GM19438 (cell line): ENCODE measurements at regions not wholly inside any gene's neighbourhood (a gene's known extent, or its start where the extent isn't known, plus 50 kb on each side); places are given as distances from the start of the nearest gene placed in this dataset.

Experiments used
- ATAC-seq: cut with Tn5 transposase; IDR thresholded peaks from one replicate; pipeline ENCODE4 v1.9.1; 2021; ENCODE audit warnings: low read depth; ENCODE audit not compliant: unreplicated experiment

DNA sequence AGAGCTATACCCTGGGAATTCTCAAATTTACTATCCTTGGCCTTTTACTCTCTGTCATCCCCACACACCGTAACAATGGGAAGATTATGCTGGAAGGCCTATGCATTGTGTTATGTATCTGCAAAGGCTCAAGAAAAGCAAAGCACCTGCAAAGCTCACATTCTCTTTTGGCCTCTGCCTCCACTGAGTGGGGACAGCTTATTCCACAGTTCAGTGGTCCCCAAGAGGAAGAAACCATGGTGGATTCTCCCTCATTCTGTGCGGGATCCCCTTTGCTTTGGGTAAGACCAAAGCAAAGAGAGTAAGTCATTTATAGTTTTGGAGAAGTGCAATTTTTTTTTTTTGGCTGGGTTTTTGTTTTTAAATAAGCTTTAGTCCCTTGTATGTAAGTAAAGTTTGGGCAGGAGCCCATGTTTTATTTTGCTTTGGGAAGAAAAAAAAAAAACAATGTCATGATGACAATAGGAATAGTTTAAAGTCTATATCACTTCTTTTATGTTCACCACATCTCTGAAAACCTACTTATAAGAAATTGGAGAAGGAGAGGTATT lies 530.6 kb downstream of the FGF9 start:
- no peak for ATAC-seq

DNA sequence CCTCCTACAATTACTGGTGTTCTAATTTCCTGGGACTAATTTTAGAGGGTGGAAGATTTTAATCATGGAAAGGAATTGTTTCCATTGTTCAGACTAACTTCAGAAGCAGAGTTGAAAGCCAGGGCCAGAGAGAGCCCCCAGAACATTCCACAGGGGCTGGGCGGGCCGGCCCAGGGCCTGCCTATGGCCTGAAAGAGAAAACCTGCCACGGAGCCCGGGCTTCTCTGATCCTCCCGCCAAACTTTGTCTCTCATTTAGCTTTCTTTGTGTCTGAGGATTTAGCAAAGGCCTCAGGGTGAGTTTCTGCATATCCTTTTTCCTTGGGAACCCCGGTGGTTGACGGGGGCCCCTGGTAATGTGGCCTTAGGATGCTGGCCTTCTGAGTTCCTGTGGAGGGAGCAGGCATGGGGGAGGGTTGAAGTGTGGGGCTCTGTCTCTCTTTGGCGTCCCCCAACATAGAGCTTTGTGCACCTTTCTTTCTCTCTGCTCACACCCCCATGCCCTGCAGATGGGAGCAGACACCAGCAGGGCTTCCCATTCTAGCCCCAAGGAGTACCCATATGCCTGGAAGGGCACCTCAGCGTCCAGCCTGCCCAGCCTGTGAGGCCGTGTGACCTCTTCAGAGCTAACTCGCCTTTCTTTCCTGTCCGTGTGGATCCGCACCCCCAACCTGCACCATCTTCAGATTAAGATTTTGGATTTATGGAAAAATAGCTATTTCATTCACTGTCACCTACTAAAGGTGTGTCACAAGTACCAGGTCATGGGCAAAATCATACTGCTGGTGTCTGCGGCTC lies 539.5 kb downstream of the FGF9 start:
- ATAC-seq, result no peak

DNA sequence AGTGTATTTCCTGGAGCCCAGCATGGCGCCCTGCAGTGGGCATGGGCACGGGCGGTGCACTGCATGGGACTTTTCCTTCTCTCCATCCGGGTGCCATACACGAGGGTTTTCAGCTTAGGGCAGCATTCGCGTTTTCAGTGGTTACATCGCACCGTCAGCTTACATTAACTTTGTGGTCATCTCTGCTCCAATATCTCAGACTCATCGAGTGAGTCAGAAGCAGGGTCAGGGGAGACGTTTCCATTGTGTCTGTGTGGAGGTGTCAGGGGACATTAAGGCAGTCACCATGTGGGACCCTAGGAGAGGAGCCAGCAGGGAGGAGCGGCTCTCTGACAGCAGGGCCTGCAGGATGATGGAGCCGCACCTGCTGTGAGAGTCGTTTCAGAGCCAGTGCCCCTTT lies 541.0 kb downstream of the FGF9 start:
- ATAC-seq, result no peak

DNA sequence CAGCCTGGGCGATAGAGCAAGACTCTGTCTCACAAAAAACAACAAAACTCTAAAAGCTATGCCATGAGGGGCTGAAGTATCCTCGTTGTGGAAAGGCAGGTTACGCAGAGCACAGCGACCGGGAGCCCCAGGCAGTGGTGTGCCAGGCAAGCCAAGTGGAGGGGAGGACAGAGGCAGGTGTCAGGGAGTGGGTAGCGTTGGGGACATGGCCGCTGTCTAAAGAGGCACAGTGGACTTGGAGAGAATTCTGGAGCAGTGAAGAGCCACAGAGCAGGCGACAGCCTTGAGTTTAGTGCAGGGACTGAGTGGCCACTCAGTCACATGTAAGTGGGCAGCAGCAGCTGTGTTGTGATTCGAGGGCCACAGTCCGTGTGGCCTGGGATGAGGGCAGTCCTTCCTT lies 541.7 kb downstream of the FGF9 start:
- ATAC-seq, result no peak

DNA sequence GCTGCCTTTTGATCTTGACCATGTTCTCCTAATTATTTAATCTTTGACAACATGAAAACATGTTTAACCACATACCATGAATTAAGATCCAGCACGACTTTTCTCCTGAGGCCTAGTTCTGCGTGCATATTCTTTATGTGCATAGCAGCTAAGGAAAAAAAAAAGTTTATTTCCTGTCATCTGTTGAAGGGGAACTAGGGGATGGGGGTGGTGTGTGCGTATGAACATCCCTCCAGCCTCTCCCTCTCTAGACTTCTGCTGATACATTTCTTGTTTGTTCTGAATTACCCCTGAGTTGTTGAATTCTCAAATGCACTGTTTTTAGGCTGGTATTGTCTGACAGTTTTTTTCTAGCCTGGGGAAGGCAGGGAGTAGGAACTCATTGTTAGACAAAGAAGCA lies 543.3 kb downstream of the FGF9 start:
- no peak for ATAC-seq

DNA sequence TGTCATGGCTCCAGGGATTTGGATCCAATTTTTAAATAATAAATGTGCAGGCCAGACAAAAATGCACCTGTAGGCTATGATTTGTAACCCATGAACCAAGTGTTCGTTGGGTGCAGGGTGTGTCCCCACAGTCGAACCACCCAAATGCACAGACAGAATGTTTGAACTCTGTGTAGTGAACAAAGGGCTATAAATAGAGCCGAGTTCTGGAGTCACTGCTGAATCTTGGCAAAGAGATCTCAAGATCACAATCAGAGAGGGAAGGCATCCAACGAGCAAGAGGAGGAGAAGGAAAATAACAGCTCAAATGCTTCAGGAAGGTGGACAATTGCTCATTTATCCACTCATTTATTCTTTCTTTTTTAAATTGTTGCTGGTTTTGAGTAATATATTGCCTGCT lies 547.9 kb downstream of the FGF9 start:
- ATAC-seq, result no peak

DNA sequence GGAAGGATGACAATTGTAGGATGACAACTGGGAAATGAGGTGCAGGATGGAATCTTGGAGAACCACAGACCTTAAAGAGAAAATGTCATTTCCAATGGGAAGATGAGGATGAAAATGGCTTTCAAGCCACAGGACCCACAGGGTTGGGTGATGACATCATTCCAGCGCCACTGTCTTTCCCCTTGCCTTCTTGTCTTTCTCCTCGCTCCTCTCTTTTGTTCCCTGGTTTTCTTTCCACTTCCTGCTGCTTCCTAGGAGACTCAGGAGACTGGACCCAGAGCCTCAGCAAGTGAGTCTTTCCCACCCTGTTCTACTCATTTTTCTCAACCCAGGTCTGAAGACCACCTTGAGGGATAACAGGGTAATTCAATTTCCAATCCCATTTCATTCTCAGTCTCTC lies 548.8 kb downstream of the FGF9 start:
- no peak for ATAC-seq

DNA sequence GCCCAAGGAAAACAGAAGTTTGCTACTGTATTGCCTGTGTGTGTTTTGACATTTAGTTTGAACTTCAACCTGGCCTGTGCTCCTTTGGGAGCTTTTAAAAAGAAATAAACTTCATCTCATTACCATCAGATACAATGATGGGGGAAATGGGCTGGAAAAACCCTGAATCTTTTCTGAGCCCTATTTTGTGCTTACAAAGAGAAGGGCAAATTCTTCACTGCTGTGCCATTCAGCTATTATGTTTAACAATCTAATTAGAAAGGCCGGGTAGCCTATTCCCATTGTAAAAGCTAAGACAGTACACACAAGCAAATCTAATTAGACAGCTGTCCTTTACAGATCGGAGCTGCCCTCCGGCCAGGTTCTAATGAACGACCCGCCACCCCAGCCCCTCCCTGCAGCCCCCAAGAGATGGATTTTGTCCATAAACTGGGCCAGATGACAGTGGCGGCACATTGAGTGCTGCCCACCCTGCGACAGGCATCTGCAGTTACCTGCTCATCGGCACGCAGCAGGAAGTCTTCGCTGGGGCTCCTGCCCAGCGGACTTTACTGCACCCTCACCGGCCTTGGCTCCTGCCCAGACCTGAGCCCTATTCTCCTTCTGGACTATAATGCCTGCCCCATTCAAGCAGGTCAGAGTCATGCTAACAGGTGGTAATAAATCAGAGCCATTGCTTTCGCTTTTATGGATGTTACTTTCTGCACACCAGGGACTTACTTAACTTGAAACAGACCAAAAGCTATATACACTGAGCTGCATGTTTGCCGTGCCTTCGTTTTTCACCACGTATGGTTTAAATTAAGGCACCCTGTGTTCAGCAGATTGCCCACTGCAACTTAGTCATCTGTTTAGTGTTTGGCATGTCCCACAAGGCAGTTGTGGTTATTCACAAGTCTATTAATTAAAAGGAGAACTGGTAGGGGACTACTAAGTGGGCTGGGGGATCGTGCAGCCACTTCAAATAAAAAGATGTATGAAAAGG lies 549.6 kb downstream of the FGF9 start:
- no peak for ATAC-seq

DNA sequence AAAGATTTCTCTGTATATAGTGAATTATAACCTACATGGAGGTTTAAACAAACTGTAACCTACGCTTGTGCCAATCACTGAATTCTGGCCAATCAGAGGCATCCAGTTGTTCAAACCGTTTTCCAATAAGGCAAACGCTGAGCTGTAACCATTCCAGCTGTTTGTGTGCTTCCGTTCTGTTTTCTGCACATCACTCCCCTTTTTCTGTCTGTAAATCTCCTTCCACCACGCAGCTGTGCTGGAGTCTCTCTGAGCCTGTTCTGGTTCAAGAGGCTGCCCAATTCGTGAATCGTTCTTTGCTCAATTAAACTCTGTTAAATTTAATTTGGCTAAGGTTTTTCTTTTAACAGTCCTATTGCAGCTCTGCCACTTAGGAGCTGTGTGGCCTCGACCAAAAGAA lies 552.5 kb downstream of the FGF9 start:
- ATAC-seq, result no peak

DNA sequence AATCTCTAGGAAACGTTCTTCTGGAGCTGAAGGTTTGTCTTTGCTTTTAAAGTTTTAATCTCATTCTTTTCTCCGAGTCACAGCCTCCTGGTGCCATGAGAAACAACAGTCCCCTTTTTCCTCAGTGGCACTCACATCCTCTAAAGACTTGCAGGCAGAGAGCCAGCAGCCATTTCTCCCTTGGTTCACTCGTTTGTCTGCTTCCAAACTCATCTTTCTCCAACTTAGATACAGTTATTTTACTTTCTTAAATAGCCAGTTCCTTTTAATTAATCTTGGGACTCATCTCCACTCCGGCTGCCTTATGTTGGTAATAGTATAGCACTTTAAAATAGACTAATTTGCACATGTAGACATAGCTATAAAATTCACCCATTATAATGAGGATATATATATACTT lies 555.2 kb downstream of the FGF9 start:
- no peak for ATAC-seq

DNA sequence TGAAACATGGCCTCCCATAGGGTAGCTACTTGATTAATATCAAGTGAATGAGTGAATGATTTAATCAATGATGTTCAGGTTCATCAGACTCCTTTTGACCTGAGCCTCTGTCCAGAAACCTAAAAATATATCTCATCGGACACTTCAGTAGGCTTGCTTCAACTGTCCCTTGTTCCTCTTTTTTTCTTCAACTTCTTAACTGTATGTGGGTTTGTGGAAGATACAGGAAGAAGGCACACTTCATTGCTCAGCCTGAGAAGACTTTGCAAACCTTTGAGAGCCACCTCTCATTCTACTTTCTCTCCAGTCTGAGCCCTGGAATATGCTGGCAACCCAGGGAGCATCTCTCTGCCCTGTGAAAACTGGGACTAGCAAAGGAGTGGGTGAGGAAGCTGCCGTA lies 557.0 kb downstream of the FGF9 start:
- peak; percentile 77 for ATAC-seq

DNA sequence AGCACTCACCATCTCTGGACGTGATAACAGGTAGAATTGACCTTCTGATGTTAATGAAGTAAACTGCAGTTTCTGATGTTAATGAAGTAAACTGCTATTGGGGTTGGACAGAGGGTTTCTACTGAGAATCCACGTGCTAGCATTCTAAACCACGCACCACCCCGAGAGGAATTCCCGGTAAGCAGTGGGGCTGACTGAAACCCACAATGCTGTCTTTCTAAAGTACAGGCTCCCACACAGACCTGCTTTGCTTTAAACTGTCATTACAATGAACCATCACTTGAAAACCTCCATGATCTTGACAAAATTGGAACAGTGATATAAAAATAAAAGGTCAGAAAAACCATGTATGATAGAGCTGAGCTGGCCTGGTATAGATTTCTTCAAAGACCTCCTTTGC lies 559.0 kb downstream of the FGF9 start:
- ATAC-seq, result no peak

DNA sequence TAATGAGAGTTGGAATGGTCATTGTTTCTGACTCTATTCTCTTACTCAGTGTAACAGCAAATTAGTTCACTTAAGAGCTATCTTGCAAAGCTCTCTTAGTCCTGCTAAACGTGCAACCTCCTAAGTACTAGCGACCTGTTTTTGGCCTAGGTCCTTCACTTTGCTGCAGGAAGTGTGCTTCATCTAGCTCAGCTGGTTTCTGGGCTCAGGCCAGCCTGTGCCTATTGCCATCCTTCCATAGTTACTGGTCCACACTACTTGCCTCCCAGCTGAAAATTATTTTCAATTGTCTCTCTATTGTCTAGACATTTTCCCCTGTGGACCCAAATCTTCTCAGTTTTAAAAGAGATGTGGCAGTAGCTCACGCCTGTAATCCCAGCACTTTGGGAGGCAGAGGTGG lies 561.3 kb downstream of the FGF9 start:
- no peak for ATAC-seq

DNA sequence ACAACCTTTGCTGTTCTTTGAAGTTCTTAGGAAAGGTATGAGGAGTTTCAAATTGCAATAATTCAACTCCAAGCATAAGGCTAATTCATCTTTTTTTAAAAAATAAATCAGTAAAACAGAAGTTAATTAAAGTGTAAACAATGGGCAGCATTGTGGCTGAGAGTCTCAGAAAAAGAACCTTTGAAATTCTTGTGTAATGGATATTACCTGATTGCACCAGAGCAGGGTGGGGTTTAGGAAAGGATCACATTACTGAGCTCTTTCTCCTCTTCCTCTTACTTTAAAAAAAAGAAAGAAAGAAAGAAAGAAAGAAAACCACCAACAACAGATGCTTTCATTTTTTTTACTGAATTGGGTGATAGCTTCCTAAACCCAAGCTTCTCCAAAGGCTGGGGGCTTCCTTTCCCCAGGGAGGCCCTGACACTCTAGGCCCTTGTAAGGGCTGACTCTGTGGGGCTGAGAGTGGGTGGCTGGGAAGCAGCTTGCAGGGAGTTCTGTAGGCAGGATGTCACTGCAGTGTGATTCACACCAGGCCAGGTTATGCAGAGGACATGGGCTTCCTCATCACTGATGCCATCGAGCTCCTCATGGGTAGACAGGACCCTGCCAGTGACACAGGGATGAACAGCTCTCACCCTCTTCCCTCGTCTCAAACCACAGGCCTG lies 564.5 kb downstream of the FGF9 start:
- no peak for ATAC-seq

DNA sequence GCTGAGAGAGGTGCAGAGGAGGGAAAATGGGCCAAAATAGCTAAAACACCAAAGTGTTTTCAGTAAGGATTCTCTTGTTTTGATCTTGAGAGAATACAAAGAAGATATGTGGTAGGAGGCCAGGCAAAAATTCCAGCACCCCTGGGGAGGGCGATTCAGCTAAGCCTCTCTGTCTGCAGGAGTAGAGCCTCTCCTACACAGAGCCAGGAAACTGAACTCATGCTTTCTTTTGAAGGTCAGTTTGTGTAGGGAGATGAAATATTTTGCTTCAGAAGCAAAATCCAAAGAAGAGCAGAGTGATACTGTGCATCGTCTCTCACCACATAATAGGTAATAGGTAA lies 565.0 kb downstream of the FGF9 start:
- no peak for ATAC-seq

DNA sequence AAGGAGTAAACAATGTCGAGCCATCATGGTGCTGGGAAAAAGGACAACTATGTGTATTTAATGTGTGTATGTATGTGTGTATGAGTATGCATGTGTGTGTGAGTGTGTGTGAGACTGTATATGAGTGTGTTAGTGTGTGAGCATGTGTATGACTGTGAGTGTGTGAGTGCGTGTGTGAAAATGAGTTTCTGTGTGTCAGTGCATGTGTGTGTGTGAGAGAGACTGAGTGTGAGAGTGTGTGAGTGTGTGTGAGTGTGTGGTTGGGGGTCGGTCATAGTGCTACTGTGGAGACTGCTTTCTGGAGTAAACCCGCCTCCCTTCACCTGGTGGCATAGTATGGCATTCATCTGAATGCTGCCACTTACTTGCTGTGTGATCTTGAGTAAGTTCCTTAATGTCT lies 567.4 kb downstream of the FGF9 start:
- no peak for ATAC-seq

DNA sequence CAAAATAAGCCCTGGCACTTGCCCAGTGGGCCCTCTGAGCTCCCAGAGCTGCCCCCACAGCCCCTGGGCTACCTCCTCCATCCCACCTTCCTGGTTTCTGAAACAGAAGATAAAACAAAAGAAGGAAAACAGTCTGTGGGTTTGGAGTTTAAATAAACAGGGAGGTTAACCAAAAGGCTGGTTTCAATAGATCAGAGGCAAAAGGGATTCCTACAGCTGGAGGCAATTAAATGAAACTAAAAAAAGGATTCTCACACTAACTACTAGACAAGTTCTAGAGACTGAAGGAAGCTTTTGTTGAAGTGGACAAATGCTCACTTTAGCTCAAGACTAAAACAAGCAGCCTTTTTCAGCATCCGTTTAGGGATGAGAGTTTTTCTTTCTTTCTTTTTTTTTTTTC lies 569.8 kb downstream of the FGF9 start:
- ATAC-seq, result no peak

DNA sequence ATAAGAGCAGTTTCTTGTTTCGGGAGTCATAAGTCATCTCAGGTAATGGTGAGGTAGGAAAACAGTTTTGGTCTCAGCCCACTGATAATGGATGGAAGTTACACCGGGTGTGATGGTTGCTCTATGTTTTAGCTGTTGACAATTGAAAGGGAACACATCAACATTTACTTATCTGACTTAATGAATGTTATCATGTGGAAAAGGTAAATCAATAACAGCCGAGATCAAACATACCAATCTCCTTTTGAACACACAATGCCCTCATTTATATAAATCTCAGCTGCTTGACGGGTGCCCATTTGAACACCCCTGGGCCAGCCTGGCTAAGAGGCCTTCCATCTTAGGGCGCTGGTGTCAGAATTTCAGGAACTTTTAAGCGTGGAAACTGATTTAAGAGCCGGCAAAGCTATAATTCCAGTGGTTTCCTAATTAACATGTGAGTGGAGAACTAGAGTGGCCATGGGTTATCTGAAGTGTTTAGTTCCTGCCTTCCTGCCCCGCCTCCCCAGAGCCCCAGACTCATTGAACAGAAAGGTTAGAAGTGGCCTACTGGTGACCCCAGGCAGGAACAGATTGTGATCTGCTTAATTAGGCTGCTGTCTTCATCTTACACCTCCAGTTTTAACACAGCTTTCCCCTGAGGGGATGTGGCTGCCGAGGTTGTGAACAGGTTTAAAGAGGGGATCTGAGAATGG lies 572.7 kb downstream of the FGF9 start:
- no peak for ATAC-seq

DNA sequence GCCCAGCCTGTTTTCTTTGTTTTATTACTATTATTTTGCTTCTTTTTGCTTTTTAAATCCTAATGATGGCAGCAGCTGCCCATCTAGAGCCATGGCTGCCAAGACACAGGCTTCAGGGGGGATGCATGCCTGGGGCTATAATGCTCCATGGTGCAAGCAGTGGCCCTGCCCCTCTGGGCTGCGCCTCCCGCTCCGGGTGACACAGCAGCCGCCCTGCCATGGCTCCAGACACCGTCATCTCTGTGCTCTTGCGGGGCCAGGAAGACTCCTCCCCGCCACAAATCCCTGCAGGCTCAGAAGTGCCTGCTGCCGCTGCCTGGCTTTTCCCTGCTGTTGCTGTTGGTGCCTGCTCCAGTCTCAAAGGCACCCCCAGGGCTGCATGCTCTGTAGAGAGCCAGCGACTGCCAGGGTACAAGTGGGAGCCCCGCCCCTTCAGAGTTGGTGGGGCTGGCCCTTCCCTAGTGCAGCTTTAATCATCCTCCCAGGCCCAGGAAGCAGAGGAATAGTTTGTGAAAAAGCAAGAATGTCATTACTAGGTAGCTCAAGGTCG lies 581.5 kb downstream of the FGF9 start:
- ATAC-seq, result no peak

DNA sequence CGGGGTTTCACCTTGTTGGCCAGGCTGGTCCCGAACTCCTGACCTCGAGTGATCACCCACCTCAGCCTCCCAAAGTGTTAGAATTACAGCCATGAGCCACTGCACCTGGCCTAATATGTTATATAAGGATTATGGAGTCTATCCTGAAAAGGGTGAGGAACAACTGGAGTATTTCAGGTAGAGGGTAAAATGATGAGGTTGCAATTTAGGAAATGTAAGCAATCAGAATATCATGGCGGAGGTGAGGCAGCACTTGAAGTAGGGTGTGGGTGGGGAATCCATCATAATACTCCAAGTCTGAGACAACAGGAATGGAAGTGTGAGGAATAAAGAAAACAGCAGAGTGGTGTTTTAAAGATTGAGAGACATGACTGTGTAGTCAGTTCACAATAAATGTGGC lies 582.2 kb downstream of the FGF9 start:
- ATAC-seq, result no peak
